Uterus (tissue), 3 donors: ENCODE measurements at regions not wholly inside any gene's neighbourhood (a gene's known extent, or its start where the extent isn't known, plus 50 kb on each side); places are given as distances from the start of the nearest gene placed in this dataset.
"Not testable (repeated sequence)": the region's sequence is repeated elsewhere in the genome, so short reads cannot be mapped to it uniquely, and the experiment has no call there.

Experiments
- DNase-seq, 2 donors: peaks; one replicate each; pipeline ENCODE4 v3.0.0-alpha.2; 2019 to 2020
- H3K27ac ChIP-seq, 2 donors: fragments of 200-600 bp; sonication (generic); 1 replicate in 1 of 2; 2 replicates in 1 of 2; pipeline ENCODE4 v1.5.1; 2016 to 2018
- H3K27me3 ChIP-seq, 2 donors: fragments of 200-600 bp; sonication (generic); one replicate each; pipeline ENCODE4 v1.5.1; 2018 to 2019; ENCODE audit warnings: control low read depth in 1 of 2
- H3K36me3 ChIP-seq, 2 donors: fragments of 200-600 bp; sonication (generic); one replicate each; pipeline ENCODE4 v1.5.1; 2019; ENCODE audit warnings: control low read depth in 1 of 2
- H3K4me1 ChIP-seq, 2 donors: fragments of 200-600 bp; sonication (generic); one replicate each; pipeline ENCODE4 v1.5.1; 2018 to 2019; ENCODE audit warnings: control low read depth in 1 of 2
- H3K4me3 ChIP-seq, 2 donors: fragments of 200-600 bp; sonication (generic); 1 replicate in 1 of 2; 2 replicates in 1 of 2; pipeline ENCODE4 v1.5.1; 2018 to 2019; ENCODE audit warnings: mild to moderate bottlenecking in 1 of 2
- H3K9me3 ChIP-seq, 2 donors: fragments of 200-600 bp; sonication (generic); one replicate each; pipeline ENCODE4 v1.5.1; 2019; ENCODE audit warnings: control low read depth in 1 of 2
- CTCF ChIP-seq, 4 experiments: fragments of 200-600 bp in 2 of 4; fragments of 450-650 bp in 2 of 4; sonication (generic) in 2 of 4; IDR thresholded peaks; one replicate each; pipeline ENCODE4 v1.5.1; 2016 to 2019; ENCODE audit warnings: antibody characterized with exemption in 4 of 4, mild to moderate bottlenecking in 2 of 4, moderate library complexity in 1 of 4
- POLR2A ChIP-seq, 2 donors: fragments of 450-650 bp; IDR thresholded peaks; one replicate each; pipeline ENCODE4 v1.6.1; 2016; ENCODE audit warnings: antibody characterized with exemption in 2 of 2, mild to moderate bottlenecking in 1 of 2, moderate library complexity in 1 of 2
- intact Hi-C: fragments of 100-400 bp; cut with DNase I; formaldehyde crosslinking; loops from one replicate; pipeline ENCODE4 v1.15.1; 2023; ENCODE audit warnings: low total_unique reads
- donor health status: DM: yes; HTN: yes; CAD: no.

GRCh38 chr14:62470935-62471334, 574.3 kb downstream of the KCNH5 start:
- intact Hi-C loops, result no loop called here
- Histone ChIP-seq H3K4me1 (no peaks in the 10 kb centered on the region), H3K27ac (no peak overlapping the region), H3K27me3 (no peaks in the 10 kb centered on the region), H3K9me3 (no peaks in the 10 kb centered on the region), H3K4me3 (no peak overlapping the region), H3K36me3 (no peaks in the 10 kb centered on the region)
- no peak for TF ChIP-seq CTCF (IDR thresholded peaks at IDR 0.05)
- TF ChIP-seq POLR2A (IDR thresholded peaks at IDR 0.05), result no peak
- no peak for DNase-seq

GRCh38 chr14:62491146-62491545, 554.1 kb downstream of the KCNH5 start:
- Histone ChIP-seq H3K9me3 (no peaks in the 10 kb centered on the region), H3K36me3 (no peaks in the 10 kb centered on the region), H3K4me3 (no peak overlapping the region), H3K4me1 (no peaks in the 10 kb centered on the region), H3K27ac (no peak overlapping the region), H3K27me3 (no peaks in the 10 kb centered on the region)
- no peak for TF ChIP-seq POLR2A (IDR thresholded peaks at IDR 0.05)
- no peak for TF ChIP-seq CTCF (IDR thresholded peaks at IDR 0.05)
- intact Hi-C loops, result no loop called here
- DNase-seq, result no peak

GRCh38 chr14:62497708-62498107, 547.5 kb downstream of the KCNH5 start:
- no peaks in the 10 kb centered on the region for H3K27me3 ChIP-seq
- TF ChIP-seq POLR2A (IDR thresholded peaks at IDR 0.05) (no peak), CTCF (IDR thresholded peaks at IDR 0.05) (no peak)
- no peaks in the 10 kb centered on the region for H3K9me3 ChIP-seq
- intact Hi-C loops, result no loop called here
- H3K36me3 ChIP-seq, result no peaks in the 10 kb centered on the region
- H3K4me1 ChIP-seq, result no peaks in the 10 kb centered on the region
- no peak overlapping the region for H3K27ac ChIP-seq
- H3K4me3 ChIP-seq, result no peak overlapping the region
- no peak for DNase-seq

- intact Hi-C loops, result no loop called here
- H3K27ac ChIP-seq, result no peak overlapping the region
- no peaks in the 10 kb centered on the region for H3K4me1 ChIP-seq
- H3K4me3 ChIP-seq, result no peak overlapping the region
- no peaks in the 10 kb centered on the region for H3K27me3 ChIP-seq
- no peaks in the 10 kb centered on the region for H3K9me3 ChIP-seq
- TF ChIP-seq POLR2A (IDR thresholded peaks at IDR 0.05) (no peak), CTCF (IDR thresholded peaks at IDR 0.05) (no peak)
- no peak for DNase-seq
- no peaks in the 10 kb centered on the region for H3K36me3 ChIP-seq
Observed at GRCh38 chr14:62501021-62501750, 544.1 kb downstream of the KCNH5 start.

GRCh38 chr14:62505045-62505444, 540.2 kb downstream of the KCNH5 start:
- Histone ChIP-seq H3K27me3 (no peaks in the 10 kb centered on the region), H3K9me3 (no peaks in the 10 kb centered on the region), H3K27ac (no peak overlapping the region), H3K4me1 (no peaks in the 10 kb centered on the region), H3K36me3 (no peaks in the 10 kb centered on the region), H3K4me3 (no peak overlapping the region)
- TF ChIP-seq POLR2A (IDR thresholded peaks at IDR 0.05), result no peak
- no peak for TF ChIP-seq CTCF (IDR thresholded peaks at IDR 0.05)
- intact Hi-C loops, result no loop called here
- DNase-seq, result no peak

- H3K27ac ChIP-seq, DNase-seq, H3K4me1 ChIP-seq: not testable (repeated sequence)
Observed at GRCh38 chr14:62521309-62521708, 523.9 kb downstream of the KCNH5 start.

More at GRCh38 chr14:62521309-62521708, 523.9 kb downstream of the KCNH5 start:
- H3K9me3 ChIP-seq, H3K4me3 ChIP-seq, H3K27me3 ChIP-seq, H3K36me3 ChIP-seq, intact Hi-C loops: not testable (repeated sequence)
